MM.1S (cell line): ENCODE measurements at regions not wholly inside any gene's neighbourhood (a gene's known extent, or its start where the extent isn't known, plus 50 kb on each side); places are given as distances from the start of the nearest gene placed in this dataset.

Experiments
- EZH2 ChIP-seq: fragments of 300-600 bp; sonication (generic); optimal IDR thresholded peaks from 2 replicates; pipeline ENCODE3; 2017; ENCODE audit warnings: low read depth, mild to moderate bottlenecking, antibody characterized with exemption, low read length, mixed read lengths
- EZH2phosphoT487 ChIP-seq: fragments of 300-600 bp; sonication (generic); IDR thresholded peaks from 2 replicates; pipeline ENCODE4 v1.6.1; 2018; ENCODE audit warnings: antibody characterized with exemption, low read length
- TF ChIP-seq, protein P1 (sequence below): fragments of 300-600 bp; sonication (generic); IDR thresholded peaks from 2 replicates; pipeline ENCODE4 v1.5.1; 2016; ENCODE audit warnings: antibody characterized with exemption, low read length, mixed read lengths

DNA sequence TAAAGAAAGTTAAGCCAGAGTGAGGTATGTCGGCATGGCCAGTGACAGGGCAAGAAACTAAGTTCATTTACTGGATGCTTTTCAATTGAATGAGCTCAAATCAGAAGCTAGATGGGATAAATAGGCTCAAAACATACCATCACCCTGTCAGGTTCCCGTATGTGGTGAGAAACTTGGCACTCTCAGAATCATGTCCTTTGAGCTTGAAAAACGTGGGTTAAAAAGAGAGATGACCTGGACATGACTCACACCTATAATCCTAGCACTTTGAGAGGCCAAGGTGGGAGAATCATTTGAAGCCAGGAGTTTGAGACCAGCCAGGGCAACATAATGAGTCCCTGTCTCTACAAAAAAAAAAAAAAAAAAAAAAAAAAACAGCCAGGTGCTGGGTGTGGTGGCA is 121.7 kb upstream of the RGMB start:
- TF ChIP-seq, protein P1, sequence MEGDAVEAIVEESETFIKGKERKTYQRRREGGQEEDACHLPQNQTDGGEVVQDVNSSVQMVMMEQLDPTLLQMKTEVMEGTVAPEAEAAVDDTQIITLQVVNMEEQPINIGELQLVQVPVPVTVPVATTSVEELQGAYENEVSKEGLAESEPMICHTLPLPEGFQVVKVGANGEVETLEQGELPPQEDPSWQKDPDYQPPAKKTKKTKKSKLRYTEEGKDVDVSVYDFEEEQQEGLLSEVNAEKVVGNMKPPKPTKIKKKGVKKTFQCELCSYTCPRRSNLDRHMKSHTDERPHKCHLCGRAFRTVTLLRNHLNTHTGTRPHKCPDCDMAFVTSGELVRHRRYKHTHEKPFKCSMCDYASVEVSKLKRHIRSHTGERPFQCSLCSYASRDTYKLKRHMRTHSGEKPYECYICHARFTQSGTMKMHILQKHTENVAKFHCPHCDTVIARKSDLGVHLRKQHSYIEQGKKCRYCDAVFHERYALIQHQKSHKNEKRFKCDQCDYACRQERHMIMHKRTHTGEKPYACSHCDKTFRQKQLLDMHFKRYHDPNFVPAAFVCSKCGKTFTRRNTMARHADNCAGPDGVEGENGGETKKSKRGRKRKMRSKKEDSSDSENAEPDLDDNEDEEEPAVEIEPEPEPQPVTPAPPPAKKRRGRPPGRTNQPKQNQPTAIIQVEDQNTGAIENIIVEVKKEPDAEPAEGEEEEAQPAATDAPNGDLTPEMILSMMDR: no peak
- TF ChIP-seq EZH2phosphoT487: no peak
- no peak for TF ChIP-seq EZH2
